ENCODE measurements at regions not wholly inside any gene's neighbourhood (a gene's known extent, or its start where the extent isn't known, plus 50 kb on each side); places are given as distances from the start of the nearest gene placed in this dataset.

- DNase-seq (ENCODE audit: low read depth, low spot score): no peak
- no peak for TF ChIP-seq CTCF (IDR thresholded peaks at IDR 0.05; ENCODE audit: low read depth, low read length)
- no peaks in the 10 kb centered on the region for H3K9me3 ChIP-seq (ENCODE audit: control insufficient read depth, insufficient read depth, low read length)
- CTCF ChIA-PET: no interaction called here
- no peaks in the 10 kb centered on the region for H3K27me3 ChIP-seq (ENCODE audit: control insufficient read depth, insufficient read depth, low read length)
- POLR2A ChIA-PET: no interaction called here
- H3K27ac ChIP-seq (ENCODE audit: low read depth, low read length): no peak overlapping the region
- no peak overlapping the region for H3K4me3 ChIP-seq (ENCODE audit: low read depth, low read length)
Observed at GRCh38 chr11:107268977-107269376, 188.6 kb downstream of the CWF19L2 start.

DNA sequence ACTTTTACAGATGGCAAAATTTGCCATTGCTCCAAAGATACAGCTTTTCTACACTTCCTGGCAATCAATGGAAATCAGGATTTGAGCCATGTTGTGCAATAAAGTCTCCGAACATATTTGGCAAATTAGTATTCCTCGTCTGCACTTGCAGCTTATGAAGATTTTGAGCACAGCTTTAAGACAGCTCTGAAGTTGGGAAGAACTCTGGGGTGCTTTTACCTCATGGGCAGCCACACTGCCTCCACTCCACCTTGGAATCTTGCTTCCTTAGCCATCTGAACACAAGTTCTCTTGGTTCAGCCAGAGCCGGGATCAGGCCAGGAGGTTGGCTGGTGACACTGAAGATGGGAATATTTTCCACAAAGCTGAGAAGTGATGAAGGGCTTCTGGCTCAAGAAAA is 191.2 kb downstream of the CWF19L2 start:
- CTCF ChIA-PET: interaction anchor here (0.7 kb wide), 1 partner anchor 1141 kb away, joined by 3 read pairs; no protein-coding TSS in a partner anchor
- TF ChIP-seq CTCF (IDR thresholded peaks at IDR 0.05; ENCODE audit: low read depth, low read length): no peak

DNA sequence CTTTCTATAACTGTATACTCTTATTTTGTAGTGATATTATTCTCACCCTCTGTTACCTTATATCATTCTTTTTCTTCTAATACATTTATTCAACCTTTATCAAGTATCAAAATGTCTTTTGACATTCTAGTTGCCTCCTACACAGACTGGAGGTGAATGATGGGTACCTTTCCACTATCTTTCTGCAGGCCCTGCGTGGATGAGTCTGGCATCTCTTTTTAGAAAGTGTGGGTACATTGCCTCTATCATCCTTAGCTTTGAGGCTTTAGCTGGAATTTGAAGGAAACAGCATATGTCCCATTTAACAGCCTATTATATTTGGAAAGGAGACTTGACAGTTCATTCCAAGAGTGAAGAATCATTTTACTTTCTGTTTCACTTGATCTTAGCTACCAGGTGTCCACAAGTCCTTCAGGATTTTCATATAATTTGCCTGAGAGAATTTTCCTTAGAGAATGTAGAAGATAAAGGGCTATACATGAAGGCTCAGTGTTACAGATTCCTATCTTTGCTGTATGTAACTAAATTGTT is 192.0 kb downstream of the CWF19L2 start:
- H3K27ac ChIP-seq (ENCODE audit: low read depth, low read length): no peak overlapping the region
- no peak overlapping the region for H3K4me3 ChIP-seq (ENCODE audit: low read depth, low read length)
- no peak for TF ChIP-seq CTCF (IDR thresholded peaks at IDR 0.05; ENCODE audit: low read depth, low read length)
- DNase-seq (ENCODE audit: low read depth, low spot score): no peak
- no peaks in the 10 kb centered on the region for H3K27me3 ChIP-seq (ENCODE audit: control insufficient read depth, insufficient read depth, low read length)
- ChIA-PET POLR2A (no interaction called here), CTCF (no interaction called here)
- no peaks in the 10 kb centered on the region for H3K9me3 ChIP-seq (ENCODE audit: control insufficient read depth, insufficient read depth, low read length)

More for the DNA sequence above, 191.2 kb downstream of the CWF19L2 start:
- Histone ChIP-seq H3K4me3 (ENCODE audit: low read depth, low read length) (no peak overlapping the region), H3K9me3 (ENCODE audit: control insufficient read depth, insufficient read depth, low read length) (no peaks in the 10 kb centered on the region), H3K27me3 (ENCODE audit: control insufficient read depth, insufficient read depth, low read length) (no peaks in the 10 kb centered on the region), H3K27ac (ENCODE audit: low read depth, low read length) (no peak overlapping the region)
- POLR2A ChIA-PET: no interaction called here
- DNase-seq (ENCODE audit: low read depth, low spot score): no peak

DNA sequence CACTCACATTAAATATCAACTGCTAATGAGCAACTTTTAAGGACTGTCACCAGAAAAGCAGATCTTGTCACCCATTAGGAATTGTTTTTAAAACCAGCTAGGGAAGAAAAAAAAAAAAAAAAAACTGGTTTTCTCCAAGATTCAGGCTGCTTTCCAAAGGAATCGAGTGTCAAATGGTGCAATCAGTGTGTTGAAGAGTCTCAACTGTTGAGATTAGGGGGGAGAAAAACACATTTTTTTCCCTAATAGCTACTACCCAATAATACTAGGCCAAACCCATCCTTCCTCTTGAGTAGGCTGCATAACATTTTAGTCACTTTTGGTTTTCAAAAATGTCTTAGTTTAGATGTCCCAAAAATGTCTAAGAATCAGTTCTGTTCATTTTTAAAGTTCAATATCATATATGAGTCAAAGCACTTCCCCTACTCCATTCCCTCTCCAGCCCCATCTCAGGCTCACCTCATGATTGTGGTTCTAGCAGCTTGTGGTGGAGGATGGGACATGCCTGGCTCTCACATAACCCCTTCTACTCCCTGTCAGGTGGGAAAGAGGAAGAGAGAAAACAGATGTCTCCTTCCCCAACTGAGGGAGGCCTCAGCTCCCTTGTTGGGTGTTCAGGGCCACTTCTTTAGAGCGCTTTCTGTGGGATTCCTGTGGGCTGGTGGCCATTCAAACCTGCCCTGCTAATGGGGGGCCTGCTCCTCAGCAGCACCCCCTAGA is 193.6 kb downstream of the CWF19L2 start:
- POLR2A ChIA-PET: no interaction called here
- Histone ChIP-seq H3K27me3 (ENCODE audit: control insufficient read depth, insufficient read depth, low read length) (no peaks in the 10 kb centered on the region), H3K4me3 (ENCODE audit: low read depth, low read length) (no peak overlapping the region), H3K9me3 (ENCODE audit: control insufficient read depth, insufficient read depth, low read length) (no peaks in the 10 kb centered on the region), H3K27ac (ENCODE audit: low read depth, low read length) (no peak overlapping the region)
- DNase-seq (ENCODE audit: low read depth, low spot score): no peak
- CTCF ChIA-PET: no interaction called here
- TF ChIP-seq CTCF (IDR thresholded peaks at IDR 0.05; ENCODE audit: low read depth, low read length): no peak

GRCh38 chr11:107259811-107260221 is 197.8 kb downstream of the CWF19L2 start:
- Histone ChIP-seq H3K9me3 (ENCODE audit: control insufficient read depth, insufficient read depth, low read length) (no peaks in the 10 kb centered on the region), H3K27me3 (ENCODE audit: control insufficient read depth, insufficient read depth, low read length) (no peaks in the 10 kb centered on the region), H3K27ac (ENCODE audit: low read depth, low read length) (no peak overlapping the region), H3K4me3 (ENCODE audit: low read depth, low read length) (no peak overlapping the region)
- ChIA-PET CTCF (no interaction called here), POLR2A (no interaction called here)
- no peak for TF ChIP-seq CTCF (IDR thresholded peaks at IDR 0.05; ENCODE audit: low read depth, low read length)
- DNase-seq (ENCODE audit: low read depth, low spot score): no peak
